ENCODE measurements at regions not wholly inside any gene's neighbourhood (a gene's known extent, or its start where the extent isn't known, plus 50 kb on each side); places are given as distances from the start of the nearest gene placed in this dataset.

- DNase-seq, result no peak
These were observed 663.9 kb downstream of the POM121L12 start for GRCh38 chr7:53699215-53699837.

GRCh38 chr7:53719122-53719521, 683.7 kb downstream of the POM121L12 start:
- DNase-seq, result no peak

- no peak for DNase-seq
These were observed 705.5 kb downstream of the POM121L12 start for GRCh38 chr7:53740971-53741370.

GRCh38 chr7:53743697-53744402, 708.4 kb downstream of the POM121L12 start:
- DNase-seq, result no peak

- no peak for DNase-seq
These were observed 708.9 kb downstream of the POM121L12 start for GRCh38 chr7:53744403-53744760.

GRCh38 chr7:53756946-53757345, 721.5 kb downstream of the POM121L12 start:
- no peak for DNase-seq

- DNase-seq, result peak; percentile 1
These were observed 732.8 kb downstream of the POM121L12 start for GRCh38 chr7:53768186-53768585.

- no peak for DNase-seq
These were observed 736.3 kb downstream of the POM121L12 start for GRCh38 chr7:53771701-53772100.

GRCh38 chr7:53776323-53776722, 740.9 kb downstream of the POM121L12 start:
- no peak for DNase-seq

- no peak for DNase-seq
These were observed 752.4 kb upstream of the VSTM2A start for GRCh38 chr7:53789741-53790140.

- DNase-seq, result no peak
These were observed 747.4 kb upstream of the VSTM2A start for GRCh38 chr7:53794816-53795215.

GRCh38 chr7:53800746-53801145, 741.4 kb upstream of the VSTM2A start:
- DNase-seq, result no peak

GRCh38 chr7:53806119-53806518, 736.1 kb upstream of the VSTM2A start:
- DNase-seq, result no peak

- no peak for DNase-seq
These were observed 730.6 kb upstream of the VSTM2A start for GRCh38 chr7:53811555-53812079.

GRCh38 chr7:53812135-53812534, 730.0 kb upstream of the VSTM2A start:
- no peak for DNase-seq

- no peak for DNase-seq
These were observed 706.9 kb upstream of the VSTM2A start for GRCh38 chr7:53835301-53835700.

- DNase-seq, result no peak
These were observed 664.5 kb upstream of the VSTM2A start for GRCh38 chr7:53877688-53878087.

GRCh38 chr7:53900856-53901528, 641.2 kb upstream of the VSTM2A start:
- no peak for DNase-seq

GRCh38 chr7:53904355-53904754, 637.8 kb upstream of the VSTM2A start:
- DNase-seq, result no peak

GRCh38 chr7:53917637-53918036, 624.5 kb upstream of the VSTM2A start:
- no peak for DNase-seq

- DNase-seq, result no peak
These were observed 622.2 kb upstream of the VSTM2A start for GRCh38 chr7:53920011-53920410.

GRCh38 chr7:53940483-53940882, 601.7 kb upstream of the VSTM2A start:
- DNase-seq, result no peak

- DNase-seq, result peak; percentile 4
These were observed 594.4 kb upstream of the VSTM2A start for GRCh38 chr7:53947732-53948131.
